B cell (primary cell): ENCODE measurements at regions not wholly inside any gene's neighbourhood (a gene's known extent, or its start where the extent isn't known, plus 50 kb on each side); places are given as distances from the start of the nearest gene placed in this dataset.

Experiments used
- ATAC-seq: fragments of 200-7000 bp; cut with Tn5 transposase; one replicate; pipeline ENCODE4 v1.10.0; 2021; ENCODE audit warnings: low read depth, mild to moderate bottlenecking, moderate number of reproducible peaks, moderate library complexity
- CTCF ChIA-PET: fragments of 350-600 bp; sonication (Branson Sonifier 250); formaldehyde crosslinking; loops from one replicate; lab custom pipeline; 2021; ENCODE audit warnings: antibody characterized with exemption, inconsistent platforms; lab: Charles Lee
- POLR2A ChIA-PET: fragments of 350-600 bp; sonication (Branson Sonifier 250); formaldehyde crosslinking; loops from one replicate; lab custom pipeline; 2021; ENCODE audit warnings: antibody characterized with exemption; lab: Charles Lee
- DNase-seq: peaks from one replicate; pipeline ENCODE4 v3.0.0; 2013
- H2AFZ ChIP-seq: 2 replicates; pipeline ENCODE4 v1.6.1; 2012; ENCODE audit warnings: mild to moderate bottlenecking, low read depth, low read length; ENCODE audit not compliant: insufficient read depth, poor library complexity, severe bottlenecking
- H3K27ac ChIP-seq, 2 donors: 1 replicate in 1 of 2; 2 replicates in 1 of 2; pipeline ENCODE4 v1.5.1; 2012 to 2013; ENCODE audit warnings: low read length in 2 of 2, mild to moderate bottlenecking in 2 of 2, moderate library complexity in 1 of 2
- H3K27me3 ChIP-seq, 4 experiments: fragments of 200-600 bp in 1 of 4; sonication (generic) in 1 of 4; replicated peaks in 1 of 4; 1 replicate in 2 of 4; 2 replicates in 2 of 4; pipeline versions ENCODE4 v1.6.1 to v1.7.0; 2013 to 2016; ENCODE audit warnings: low read length in 3 of 4, mild to moderate bottlenecking in 2 of 4, mixed read lengths in 1 of 4, moderate library complexity in 1 of 4; ENCODE audit not compliant: insufficient read depth in 4 of 4, control insufficient read depth in 3 of 4; ENCODE audit errors: control extremely low read depth in 1 of 4
- H3K36me3 ChIP-seq, 2 experiments: replicated peaks in 1 of 2; 1 replicate in 1 of 2; 2 replicates in 1 of 2; pipeline versions ENCODE4 v1.6.1 to v1.7.1; 2013; ENCODE audit warnings: low read length in 1 of 2; ENCODE audit not compliant: insufficient read depth in 2 of 2, control insufficient read depth in 1 of 2; ENCODE audit errors: control extremely low read depth in 1 of 2, extremely low read depth in 1 of 2
- H3K4me1 ChIP-seq, 2 donors: fragments of 200-600 bp in 1 of 2; sonication (generic) in 1 of 2; 1 replicate in 1 of 2; 2 replicates in 1 of 2; pipeline versions ENCODE4 v1.5.1 to v1.6.1; 2013 to 2017; ENCODE audit warnings: low read length in 2 of 2; ENCODE audit not compliant: control insufficient read depth in 2 of 2, insufficient read depth in 2 of 2
- H3K4me2 ChIP-seq: replicated peaks from 2 replicates; pipeline ENCODE3; 2012; ENCODE audit warnings: mild to moderate bottlenecking, low read depth, low read length; ENCODE audit not compliant: poor library complexity, severe bottlenecking
- H3K4me3 ChIP-seq, 5 experiments: fragments of 200-600 bp in 1 of 5; sonication (generic) in 1 of 5; 1 replicate in 3 of 5; 2 replicates in 2 of 5; pipeline versions ENCODE4 v1.5.1 to v1.7.0; 2011 to 2016; ENCODE audit warnings: low read length in 4 of 5, mild to moderate bottlenecking in 4 of 5, low read depth in 2 of 5, control low read depth in 1 of 5, moderate library complexity in 1 of 5; ENCODE audit not compliant: insufficient read depth in 1 of 5; ENCODE audit errors: control extremely low read depth in 1 of 5, extremely low read depth in 1 of 5
- H3K79me2 ChIP-seq: fragments of 200-600 bp; sonication (generic); one replicate; pipeline ENCODE4 v1.6.0; 2016; ENCODE audit warnings: low read length; ENCODE audit not compliant: control insufficient read depth, insufficient read depth
- H3K9ac ChIP-seq: fragments of 200-600 bp; sonication (generic); 2 replicates; pipeline ENCODE4 v1.6.1; 2017; ENCODE audit warnings: mild to moderate bottlenecking, low read length, moderate library complexity
- H3K9me3 ChIP-seq, 3 donors: one replicate each; pipeline versions ENCODE4 v1.6.1 to v1.7.1; 2013; ENCODE audit warnings: low read length in 2 of 3; ENCODE audit not compliant: control insufficient read depth in 2 of 3, insufficient read depth in 1 of 3; ENCODE audit errors: control extremely low read depth in 1 of 3
- H4K20me1 ChIP-seq: 2 replicates; pipeline ENCODE4 v1.6.0; 2012; ENCODE audit warnings: mild to moderate bottlenecking, low read length; ENCODE audit not compliant: insufficient read depth, control insufficient read depth, poor library complexity, severe bottlenecking
- H3K27ac Mint-ChIP-seq: one replicate; pipeline ENCODE4 v1.8.0; 2021; ENCODE audit warnings: mixed read lengths
- H3K27me3 Mint-ChIP-seq: one replicate; pipeline ENCODE4 v1.8.0; 2021; ENCODE audit warnings: mixed read lengths
- H3K4me1 Mint-ChIP-seq: one replicate; pipeline ENCODE4 v1.8.0; 2021; ENCODE audit warnings: mixed read lengths
- H3K4me3 Mint-ChIP-seq: one replicate; pipeline ENCODE4 v1.8.0; 2021; ENCODE audit warnings: mixed read lengths
- H3K9me3 Mint-ChIP-seq: one replicate; pipeline ENCODE4 v1.8.0; 2022; ENCODE audit warnings: mixed read lengths; ENCODE audit not compliant: insufficient read depth
- EZH2 ChIP-seq: IDR thresholded peaks from 2 replicates; pipeline ENCODE4 v1.6.1; 2012; ENCODE audit warnings: borderline replicate concordance, low read depth, mild to moderate bottlenecking, moderate library complexity, low read length; ENCODE audit not compliant: insufficient read depth, poor library complexity, severe bottlenecking
- WGBS: methylation state at CpG from one replicate; pipeline ENCODE4 v1.1.5; 2013; ENCODE audit warnings: missing lambda C conversion rate; ENCODE audit not compliant: insufficient coverage; 5-methylcytosine and 5-hydroxymethylcytosine counted together
- intact Hi-C: fragments of 100-400 bp; cut with micrococcal nuclease; formaldehyde crosslinking; loops from one replicate; pipeline ENCODE4 v1.10.0; 2022
- TF ChIP-seq, protein P1 (sequence below): fragments of 200-600 bp; IDR thresholded peaks from one replicate; pipeline ENCODE4 v1.8.0; 2022; ENCODE audit warnings: antibody characterized with exemption, mild to moderate bottlenecking

DNA sequence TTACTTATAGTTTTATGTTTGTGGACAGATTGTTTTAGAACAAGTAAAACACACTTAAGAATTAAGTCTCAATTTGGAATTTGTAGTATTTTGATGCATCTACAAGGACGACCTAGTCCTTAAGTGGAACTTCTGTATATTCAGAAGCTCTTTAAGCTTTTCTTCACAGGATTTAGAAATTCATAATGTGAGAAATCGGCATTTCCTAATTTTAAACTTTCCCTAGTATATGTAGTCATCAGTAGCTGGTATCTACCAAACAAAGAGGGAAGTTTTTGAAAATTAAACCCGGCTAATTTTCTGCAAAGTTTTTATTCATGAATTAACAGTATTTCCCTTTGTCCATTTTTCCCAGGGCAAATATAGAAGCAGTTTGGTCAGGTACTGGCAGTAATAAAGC, 203.6 kb downstream of the CDRT15L2 start:
- Histone ChIP-seq H3K4me2 (no peak overlapping the region), H4K20me1 (no peaks in the 10 kb centered on the region), H3K9me3 (peaks cover 0 to 21% (median 8%) of the 10 kb centered on the region in 3 donors), H3K4me3 (no peak overlapping the region), H3K4me1 (peaks cover 0 to 4% of the 10 kb centered on the region in 2 donors), H3K79me2 (no peaks in the 10 kb centered on the region), H2AFZ (no peak overlapping the region), H3K27ac (no peak overlapping the region), H3K27me3 (peaks cover 0 to 4% (median 0%) of the 10 kb centered on the region in 4 experiments), H3K36me3 (no peaks in the 10 kb centered on the region), H3K9ac (no peak overlapping the region)
- Mint-ChIP-seq H3K9me3 (no peaks in the 10 kb centered on the region), H3K27ac (no peak overlapping the region), H3K27me3 (no peaks in the 10 kb centered on the region), H3K4me3 (no peak overlapping the region), H3K4me1 (peaks cover 9% of the 10 kb centered on the region)
- intact Hi-C loops, result no loop called here
- ChIA-PET CTCF (no interaction called here), POLR2A (no interaction called here)
- TF ChIP-seq, protein P1, sequence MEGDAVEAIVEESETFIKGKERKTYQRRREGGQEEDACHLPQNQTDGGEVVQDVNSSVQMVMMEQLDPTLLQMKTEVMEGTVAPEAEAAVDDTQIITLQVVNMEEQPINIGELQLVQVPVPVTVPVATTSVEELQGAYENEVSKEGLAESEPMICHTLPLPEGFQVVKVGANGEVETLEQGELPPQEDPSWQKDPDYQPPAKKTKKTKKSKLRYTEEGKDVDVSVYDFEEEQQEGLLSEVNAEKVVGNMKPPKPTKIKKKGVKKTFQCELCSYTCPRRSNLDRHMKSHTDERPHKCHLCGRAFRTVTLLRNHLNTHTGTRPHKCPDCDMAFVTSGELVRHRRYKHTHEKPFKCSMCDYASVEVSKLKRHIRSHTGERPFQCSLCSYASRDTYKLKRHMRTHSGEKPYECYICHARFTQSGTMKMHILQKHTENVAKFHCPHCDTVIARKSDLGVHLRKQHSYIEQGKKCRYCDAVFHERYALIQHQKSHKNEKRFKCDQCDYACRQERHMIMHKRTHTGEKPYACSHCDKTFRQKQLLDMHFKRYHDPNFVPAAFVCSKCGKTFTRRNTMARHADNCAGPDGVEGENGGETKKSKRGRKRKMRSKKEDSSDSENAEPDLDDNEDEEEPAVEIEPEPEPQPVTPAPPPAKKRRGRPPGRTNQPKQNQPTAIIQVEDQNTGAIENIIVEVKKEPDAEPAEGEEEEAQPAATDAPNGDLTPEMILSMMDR, result no peak
- TF ChIP-seq EZH2, result no peak
- WGBS, result no CpG with 5 or more reads among the region's 3 CpGs
- no peak for ATAC-seq
- no peak for DNase-seq

DNA sequence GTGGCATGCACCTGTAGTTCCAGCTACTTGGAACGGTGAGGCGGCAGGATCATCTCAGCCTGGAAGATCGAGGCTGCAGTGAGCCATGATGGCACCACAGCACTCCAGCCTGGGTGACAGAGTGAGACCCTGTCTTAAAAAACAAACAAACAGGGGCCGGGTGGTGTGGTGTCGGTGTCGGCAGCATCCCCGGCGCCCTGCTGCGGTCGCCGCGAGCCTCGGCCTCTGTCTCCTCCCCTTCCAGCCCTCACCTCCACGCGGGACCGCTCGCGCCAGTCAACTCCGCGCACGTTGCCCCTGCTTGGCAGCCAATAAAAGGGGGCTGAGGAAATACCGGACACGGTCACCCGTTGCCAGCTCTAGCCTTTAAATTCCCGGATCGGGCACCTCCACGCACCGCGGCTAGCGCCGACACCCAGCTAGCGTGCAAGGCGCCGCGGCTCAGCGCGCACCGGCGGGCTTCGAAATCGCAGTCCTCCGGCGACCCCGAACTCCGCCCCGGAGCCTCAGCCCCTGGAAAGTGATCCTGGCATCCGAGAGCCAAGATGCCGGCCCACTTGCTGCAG, 204.7 kb downstream of the CDRT15L2 start:
- no peak overlapping the region for H2AFZ ChIP-seq
- no peaks in the 10 kb centered on the region for H3K9me3 Mint-ChIP-seq
- WGBS, result 48% methylated on average over 46 of the region's 48 CpGs
- H3K27ac ChIP-seq, result no peak overlapping the region
- H3K27me3 ChIP-seq, result peaks cover 0 to 4% (median 0%) of the 10 kb centered on the region in 4 experiments
- peaks cover 1% of the 10 kb centered on the region for H3K4me1 Mint-ChIP-seq
- DNase-seq (no peak), ATAC-seq (peak; percentile 82)
- CTCF ChIA-PET, result no interaction called here
- H3K27me3 Mint-ChIP-seq, result no peaks in the 10 kb centered on the region
- no peak overlapping the region for H3K4me2 ChIP-seq
- H3K36me3 ChIP-seq, result no peaks in the 10 kb centered on the region
- intact Hi-C loops, result no loop called here
- H3K9ac ChIP-seq, result no peak overlapping the region
- no peak overlapping the region for H3K27ac Mint-ChIP-seq
- peak overlapping the region; percentile 23 for H3K4me3 Mint-ChIP-seq
- TF ChIP-seq EZH2, result no peak
- TF ChIP-seq, protein P1, result no peak
- peaks cover 0 to 14% (median 0%) of the 10 kb centered on the region in 3 donors for H3K9me3 ChIP-seq
- H3K79me2 ChIP-seq, result no peaks in the 10 kb centered on the region
- no peak overlapping the region for H3K4me3 ChIP-seq
- H3K4me1 ChIP-seq, result no peaks in the 10 kb centered on the region
- H4K20me1 ChIP-seq, result no peaks in the 10 kb centered on the region
- POLR2A ChIA-PET, result no interaction called here
